HepG2 (cell line): ENCODE measurements at regions not wholly inside any gene's neighbourhood (a gene's known extent, or its start where the extent isn't known, plus 50 kb on each side); places are given as distances from the start of the nearest gene placed in this dataset.
A peak's percentile ranks its signal among the peaks of the same experiment; 100 is the strongest.

Source experiments
- ATAC-seq: fragments of 200-7000 bp; cut with Tn5 transposase; 3 replicates; pipeline ENCODE4 v1.9.1; 2020; ENCODE audit warnings: mild to moderate bottlenecking, moderate library complexity
- BruUV-seq: library from RNA; stranded (reverse); fragments of 400-500 nt; replicated peaks from 2 replicates; lab custom pipeline; 2021; lab: Mats Ljungman, UMichigan
- CTCF ChIA-PET: fragments of 300-600 bp; formaldehyde crosslinking; extraction: SDS; loops from one replicate; lab custom pipeline; 2021; ENCODE audit warnings: low total read pairs, inconsistent platforms, low intra/inter-chr PET ratio; lab: Yijun Ruan, JAX
- POLR2A ChIA-PET: fragments of 350-600 bp; sonication (Branson Sonifier 250); formaldehyde crosslinking; loops from one replicate; lab custom pipeline; 2020; ENCODE audit warnings: antibody characterized with exemption, inconsistent platforms; lab: Yijun Ruan, JAX
- DNase-seq: peaks from one replicate; pipeline ENCODE4 v3.0.0-alpha.2; 2015; ENCODE audit warnings: low spot score
- FAIRE-seq: peaks from 3 replicates; lab custom pipeline; 2011; peaks lifted over from hg19 to GRCh38; lab: Jason Lieb, UNC
- H2AFZ ChIP-seq: one replicate; pipeline ENCODE4 v1.6.1; 2011; ENCODE audit warnings: low read length, inconsistent platforms
- H3K27ac ChIP-seq: fragments of 300-600 bp; 3 replicates; pipeline ENCODE4 v1.8.0; 2011; ENCODE audit warnings: mixed run types, mild to moderate bottlenecking, mixed read lengths, low read length, inconsistent platforms; ENCODE audit not compliant: insufficient read depth; ENCODE audit errors: extremely low read length
- H3K27me3 ChIP-seq, 2 experiments: fragments of 200-600 bp in 1 of 2; 2 replicates in 1 of 2; 3 replicates in 1 of 2; pipeline versions ENCODE4 v1.6.0 to v1.8.0; 2011; ENCODE audit warnings: low read length in 2 of 2, mild to moderate bottlenecking in 2 of 2, moderate library complexity in 2 of 2, inconsistent platforms in 1 of 2; ENCODE audit not compliant: insufficient read depth in 2 of 2, control insufficient read depth in 1 of 2
- H3K36me3 ChIP-seq, 2 experiments: fragments of 200-600 bp in 1 of 2; replicated peaks in 1 of 2; 2 replicates in 1 of 2; 3 replicates in 1 of 2; pipeline versions ENCODE4 v1.5.1 to v1.8.0; 2011; ENCODE audit warnings: low read length in 2 of 2, inconsistent platforms in 1 of 2; ENCODE audit not compliant: insufficient read depth in 2 of 2, control insufficient read depth in 1 of 2
- H3K4me1 ChIP-seq: 2 replicates; pipeline ENCODE4 v1.5.1; 2012; ENCODE audit warnings: low read length, inconsistent platforms; ENCODE audit not compliant: insufficient read depth
- H3K4me2 ChIP-seq: 2 replicates; pipeline ENCODE4 v1.6.0; 2011; ENCODE audit warnings: low read depth, low read length, inconsistent platforms
- H3K4me3 ChIP-seq, 3 experiments: fragments of 200-600 bp in 1 of 3; sonication (generic), shearing (Covaris generic) in 1 of 3; replicated peaks in 1 of 3; 2 replicates each; pipeline ENCODE4 v1.5.1; 2011 to 2016; ENCODE audit warnings: low read length in 3 of 3, inconsistent platforms in 2 of 3, low read depth in 2 of 3, mild to moderate bottlenecking in 2 of 3, control low read depth in 1 of 3, mixed read lengths in 1 of 3; ENCODE audit not compliant: insufficient read depth in 1 of 3
- H3K79me2 ChIP-seq: one replicate; pipeline ENCODE4 v1.6.1; 2011; ENCODE audit warnings: low read length, inconsistent platforms; ENCODE audit not compliant: insufficient read depth
- H3K9ac ChIP-seq: 2 replicates; pipeline ENCODE4 v1.6.0; 2011; ENCODE audit warnings: mild to moderate bottlenecking, low read depth, low read length, inconsistent platforms; ENCODE audit not compliant: insufficient read depth
- H3K9me3 ChIP-seq: 2 replicates; pipeline ENCODE4 v1.5.1; 2012; ENCODE audit warnings: mild to moderate bottlenecking, low read length
- H4K20me1 ChIP-seq: 2 replicates; pipeline ENCODE4 v1.6.0; 2011; ENCODE audit warnings: inconsistent platforms, mild to moderate bottlenecking, low read length, moderate library complexity; ENCODE audit not compliant: insufficient read depth
- ARNTL ChIP-seq: sonication (generic); formaldehyde crosslinking; IDR thresholded peaks from 2 replicates; pipeline ENCODE4 v1.4.0; 2020; ENCODE audit warnings: mild to moderate bottlenecking, missing genetic modification reagents
- HCFC1 ChIP-seq: fragments of 150-350 bp; IDR thresholded peaks from 2 replicates; pipeline ENCODE4 v1.6.1; 2014; ENCODE audit warnings: low read depth, low read length
- KDM5B ChIP-seq: sonication (generic); formaldehyde crosslinking; IDR thresholded peaks from 2 replicates; pipeline ENCODE4 v1.4.0; 2020; ENCODE audit warnings: missing genetic modification reagents, mild to moderate bottlenecking, borderline replicate concordance
- MAFF ChIP-seq: IDR thresholded peaks from 2 replicates; pipeline ENCODE4 v1.6.1; 2011; ENCODE audit warnings: low read depth, low read length, improper control_type of control experiment
- MAFK ChIP-seq, 2 experiments: IDR thresholded peaks in 1 of 2; conservative IDR thresholded peaks in 1 of 2; 2 replicates each; pipeline ENCODE4 v1.6.1; 2011; ENCODE audit warnings: improper control_type of control experiment in 2 of 2, low read length in 2 of 2
- PPARG ChIP-seq: conservative IDR thresholded peaks from 2 replicates; pipeline ENCODE4 v1.6.1; 2016; ENCODE audit warnings: missing biosample characterization, missing genetic modification reagents
- ZNF724P ChIP-seq: sonication (generic); formaldehyde crosslinking; IDR thresholded peaks from 2 replicates; pipeline ENCODE4 v1.8.0; 2022; ENCODE audit warnings: missing genetic modification reagents, borderline replicate concordance
- WGBS: methylation state at CpG from one replicate; pipeline ENCODE4 v1.1.6; 2017; ENCODE audit warnings: low lambda C conversion rate; 5-methylcytosine and 5-hydroxymethylcytosine counted together
- in situ Hi-C: cut with HindIII; loops from 2 replicates; pipeline ENCODE4 v1.10.0; 2017; ENCODE audit warnings: low pct_unique_long_range_greater_than_20kb; ENCODE audit not compliant: extremely low pct_ligation_motif_present
- intact Hi-C: fragments of 100-400 bp; cut with micrococcal nuclease; formaldehyde crosslinking; loops from one replicate; pipeline ENCODE4 v1.10.0; 2022; ENCODE audit not compliant: unreplicated experiment
- TF ChIP-seq, protein P1 (sequence below): sonication (generic); formaldehyde crosslinking; IDR thresholded peaks from 2 replicates; pipeline ENCODE4 v1.8.0; 2022; ENCODE audit warnings: low read depth, missing genetic modification reagents

DNA sequence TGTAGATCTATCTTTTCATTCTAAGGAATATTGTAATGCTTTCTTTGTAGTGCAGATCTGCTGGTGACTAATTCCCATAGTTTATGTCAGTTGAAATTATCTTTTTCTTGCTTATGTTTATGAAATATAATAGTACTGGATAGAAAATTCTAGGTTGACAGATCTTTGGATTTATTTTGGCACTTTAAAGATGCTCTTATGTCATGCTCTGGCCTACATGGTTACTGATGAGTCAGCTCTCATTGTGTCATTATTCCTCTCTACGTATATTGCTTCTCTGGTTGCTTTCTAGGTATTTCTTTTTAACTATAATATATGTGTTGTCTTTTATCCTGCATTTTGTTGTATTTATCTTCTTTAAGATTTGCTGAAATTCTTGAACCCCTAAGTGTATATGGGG lies 955.5 kb upstream of the CHORDC1 start:
- no peaks in the 10 kb centered on the region for H3K79me2 ChIP-seq
- POLR2A ChIA-PET = no interaction called here
- in situ Hi-C loops (no loop called here), intact Hi-C loops (no loop called here)
- H3K9ac ChIP-seq = no peak overlapping the region
- H3K27me3 ChIP-seq = no peaks in the 10 kb centered on the region
- peak in 1 of 2 experiments; percentile 35; a peak in 1 of 4 replicates for TF ChIP-seq MAFK (conservative IDR thresholded peaks at IDR 0.05 in 1 of 2, IDR thresholded peaks at IDR 0.05 in 1 of 2; ENCODE audit: low read length in 2 of 2)
- 0 out of 2 replicates have a peak, but pooled peaks have one; percentile 25 for TF ChIP-seq MAFF
- TF ChIP-seq KDM5B = no peak
- TF ChIP-seq, protein P1, sequence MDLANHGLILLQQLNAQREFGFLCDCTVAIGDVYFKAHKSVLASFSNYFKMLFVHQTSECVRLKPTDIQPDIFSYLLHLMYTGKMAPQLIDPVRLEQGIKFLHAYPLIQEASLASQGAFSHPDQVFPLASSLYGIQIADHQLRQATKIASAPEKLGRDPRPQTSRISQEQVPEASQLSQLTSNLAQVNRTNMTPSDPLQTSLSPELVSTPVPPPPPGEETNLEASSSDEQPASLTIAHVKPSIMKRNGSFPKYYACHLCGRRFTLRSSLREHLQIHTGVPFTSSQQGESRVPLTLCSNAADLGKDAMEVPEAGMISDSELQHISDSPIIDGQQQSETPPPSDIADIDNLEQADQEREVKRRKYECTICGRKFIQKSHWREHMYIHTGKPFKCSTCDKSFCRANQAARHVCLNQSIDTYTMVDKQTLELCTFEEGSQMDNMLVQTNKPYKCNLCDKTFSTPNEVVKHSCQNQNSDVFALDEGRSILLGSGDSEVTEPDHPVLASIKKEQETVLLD (CRISPR knock-in tag) = no peak
- TF ChIP-seq ARNTL (CRISPR knock-in tag) = no peak
- TF ChIP-seq HCFC1 = no peak
- no peak for TF ChIP-seq PPARG (CRISPR knock-in tag)
- no peaks in the 10 kb centered on the region for H3K36me3 ChIP-seq
- 0% methylated on average over 1 of the region's 1 CpG for WGBS
- H3K4me2 ChIP-seq = no peak overlapping the region
- no peaks in the 10 kb centered on the region for H4K20me1 ChIP-seq
- H3K27ac ChIP-seq = no peak overlapping the region
- CTCF ChIA-PET = no interaction called here
- DNase-seq (no peak), FAIRE-seq (no peak), ATAC-seq (no peak)
- no TSS peak for BruUV-seq
- H3K4me3 ChIP-seq = no peak overlapping the region
- H2AFZ ChIP-seq = no peak overlapping the region
- no peaks in the 10 kb centered on the region; the same call in none of the 2 replicates for H3K9me3 ChIP-seq
- H3K4me1 ChIP-seq = no peaks in the 10 kb centered on the region

DNA sequence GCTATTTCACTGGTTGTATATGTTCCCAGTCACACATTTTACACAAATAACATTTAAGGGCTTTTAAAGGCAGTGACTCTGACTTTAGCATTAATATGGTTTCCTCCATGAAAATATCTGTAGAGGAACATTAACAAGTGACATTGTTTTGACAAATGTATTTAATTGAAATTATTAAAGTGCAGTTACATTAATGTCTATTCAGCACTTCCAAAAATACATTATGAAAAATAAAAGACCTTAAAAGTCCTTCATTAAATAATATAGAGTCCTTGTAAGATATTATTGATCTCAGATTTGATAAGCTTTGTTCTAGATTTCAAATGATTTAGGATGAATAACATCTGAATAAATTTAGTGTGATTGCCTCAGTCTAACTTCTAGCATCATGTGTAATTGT lies 951.9 kb upstream of the CHORDC1 start:
- no peak overlapping the region for H3K4me2 ChIP-seq
- peak; percentile 27; the same call in 1 of the 2 replicates for TF ChIP-seq MAFF
- no peak for TF ChIP-seq ZNF724P (CRISPR knock-in tag)
- peak; percentile 18 to 64; a peak in 2 of 4 replicates for TF ChIP-seq MAFK (conservative IDR thresholded peaks at IDR 0.05 in 1 of 2, IDR thresholded peaks at IDR 0.05 in 1 of 2; ENCODE audit: low read length in 2 of 2)

More for the DNA sequence above, 951.9 kb upstream of the CHORDC1 start:
- no peak for DNase-seq
- intact Hi-C loops (no loop called here), in situ Hi-C loops (no loop called here)
- Histone ChIP-seq H3K79me2 (no peaks in the 10 kb centered on the region), H3K4me3 (no peak overlapping the region), H3K36me3 (no peaks in the 10 kb centered on the region), H4K20me1 (no peaks in the 10 kb centered on the region), H3K27me3 (no peaks in the 10 kb centered on the region), H3K9me3 (no peaks in the 10 kb centered on the region), H3K9ac (no peak overlapping the region), H3K27ac (no peak overlapping the region), H3K4me1 (no peaks in the 10 kb centered on the region), H2AFZ (no peak overlapping the region)
- BruUV-seq = no TSS peak
- no peak for FAIRE-seq
- ChIA-PET POLR2A (no interaction called here), CTCF (no interaction called here)
- ATAC-seq = no peak
